ENCODE measurements at regions not wholly inside any gene's neighbourhood (a gene's known extent, or its start where the extent isn't known, plus 50 kb on each side); places are given as distances from the start of the nearest gene placed in this dataset.

DNA sequence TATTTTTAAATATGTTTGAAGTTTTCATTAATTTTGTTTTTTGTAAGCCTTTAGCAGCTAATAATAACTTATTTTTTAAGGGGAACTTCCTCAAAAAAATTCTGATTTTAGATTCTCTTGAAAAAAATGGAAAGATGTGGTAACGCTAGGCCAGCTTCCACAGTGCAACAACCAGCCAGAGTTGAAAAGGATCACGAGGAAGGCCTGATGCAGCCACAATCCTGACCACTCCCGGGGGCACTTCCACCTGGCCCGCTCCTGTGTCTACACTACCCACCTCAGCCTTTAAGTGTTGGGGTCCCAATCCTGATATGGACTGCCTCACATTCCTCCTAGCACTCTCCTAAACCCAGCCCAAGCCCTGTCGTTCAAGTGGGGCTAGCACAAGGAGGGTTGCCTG, 101.1 kb downstream of the TMEM17 start:
- Histone ChIP-seq H3K4ac (ENCODE audit: low read depth, low read length) (no peak overlapping the region), H3K9ac (ENCODE audit: low read length) (no peak overlapping the region), H2BK120ac (ENCODE audit: low read depth, low read length) (no peak overlapping the region), H4K5ac (ENCODE audit: low read length) (no peak overlapping the region), H4K8ac (ENCODE audit: low read depth, low read length) (no peak overlapping the region), H3K36me3 (ENCODE audit: control insufficient read depth, insufficient read depth, low read length) (no peaks in the 10 kb centered on the region), H3K23ac (ENCODE audit: low read length) (no peak overlapping the region), H3K27ac (ENCODE audit: low read depth, low read length) (no peak overlapping the region), H3K79me2 (ENCODE audit: control insufficient read depth, insufficient read depth, low read length) (no peaks in the 10 kb centered on the region), H3K56ac (ENCODE audit: low read length) (no peak overlapping the region), H3K4me3 (ENCODE audit: low read length) (no peak overlapping the region), H3K4me1 (ENCODE audit: control insufficient read depth, low read depth, low read length) (no peaks in the 10 kb centered on the region), H3K79me1 (ENCODE audit: low read length) (no peaks in the 10 kb centered on the region), H3K18ac (ENCODE audit: low read length) (no peak overlapping the region), H2BK5ac (ENCODE audit: low read length) (no peak overlapping the region), H3K4me2 (ENCODE audit: low read length) (no peak overlapping the region), H2BK15ac (replicated peaks; ENCODE audit: low read depth) (no peak overlapping the region), H3K27me3 (ENCODE audit: insufficient read depth, low read length, poor library complexity) (no peaks in the 10 kb centered on the region), H2AK5ac (ENCODE audit: low read length) (no peak overlapping the region)
- no CpG with 5 or more reads among the region's 5 CpGs for WGBS (ENCODE audit: extremely low coverage, insufficient coverage, low lambda C conversion rate)
- DNase-seq = no peak

DNA sequence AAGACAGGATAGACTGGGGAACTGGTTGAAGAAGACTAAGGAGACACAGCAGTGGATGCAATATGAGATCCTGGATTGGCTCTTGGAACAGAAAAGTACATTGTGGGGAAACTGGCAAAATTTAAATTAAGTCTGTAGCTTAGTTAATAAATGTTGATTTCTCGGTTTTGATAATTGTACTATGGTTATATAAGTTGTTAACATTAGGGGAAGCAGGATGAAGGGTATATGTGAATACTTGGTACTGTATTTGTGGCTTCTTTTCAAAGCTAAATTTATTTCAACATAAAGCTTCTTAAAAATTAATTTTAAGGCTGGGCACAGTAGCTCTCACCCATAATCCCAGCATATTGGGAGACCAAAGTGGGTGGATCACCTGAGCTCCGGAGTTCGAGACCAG, 103.8 kb downstream of the TMEM17 start:
- no peak overlapping the region for H3K18ac ChIP-seq (ENCODE audit: low read length)
- no peak for DNase-seq
- H2BK15ac ChIP-seq (replicated peaks; ENCODE audit: low read depth) = no peak overlapping the region
- H2BK120ac ChIP-seq (ENCODE audit: low read depth, low read length) = no peak overlapping the region
- no peak overlapping the region for H3K9ac ChIP-seq (ENCODE audit: low read length)
- H3K79me2 ChIP-seq (ENCODE audit: control insufficient read depth, insufficient read depth, low read length) = no peaks in the 10 kb centered on the region
- no peaks in the 10 kb centered on the region for H3K79me1 ChIP-seq (ENCODE audit: low read length)
- no peak overlapping the region for H3K56ac ChIP-seq (ENCODE audit: low read length)
- no peak overlapping the region for H3K4ac ChIP-seq (ENCODE audit: low read depth, low read length)
- H4K8ac ChIP-seq (ENCODE audit: low read depth, low read length) = no peak overlapping the region
- H3K27me3 ChIP-seq (ENCODE audit: insufficient read depth, low read length, poor library complexity) = no peaks in the 10 kb centered on the region
- no peak overlapping the region for H4K5ac ChIP-seq (ENCODE audit: low read length)
- no peak overlapping the region for H3K23ac ChIP-seq (ENCODE audit: low read length)
- H3K4me1 ChIP-seq (ENCODE audit: control insufficient read depth, low read depth, low read length) = no peaks in the 10 kb centered on the region
- no peak overlapping the region for H3K27ac ChIP-seq (ENCODE audit: low read depth, low read length)
- H3K4me2 ChIP-seq (ENCODE audit: low read length) = no peak overlapping the region
- H3K4me3 ChIP-seq (ENCODE audit: low read length) = no peak overlapping the region
- H3K36me3 ChIP-seq (ENCODE audit: control insufficient read depth, insufficient read depth, low read length) = no peaks in the 10 kb centered on the region
- WGBS (ENCODE audit: extremely low coverage, insufficient coverage, low lambda C conversion rate) = no CpG with 5 or more reads among the region's 3 CpGs
- no peak overlapping the region for H2BK5ac ChIP-seq (ENCODE audit: low read length)
- no peak overlapping the region for H2AK5ac ChIP-seq (ENCODE audit: low read length)

DNA sequence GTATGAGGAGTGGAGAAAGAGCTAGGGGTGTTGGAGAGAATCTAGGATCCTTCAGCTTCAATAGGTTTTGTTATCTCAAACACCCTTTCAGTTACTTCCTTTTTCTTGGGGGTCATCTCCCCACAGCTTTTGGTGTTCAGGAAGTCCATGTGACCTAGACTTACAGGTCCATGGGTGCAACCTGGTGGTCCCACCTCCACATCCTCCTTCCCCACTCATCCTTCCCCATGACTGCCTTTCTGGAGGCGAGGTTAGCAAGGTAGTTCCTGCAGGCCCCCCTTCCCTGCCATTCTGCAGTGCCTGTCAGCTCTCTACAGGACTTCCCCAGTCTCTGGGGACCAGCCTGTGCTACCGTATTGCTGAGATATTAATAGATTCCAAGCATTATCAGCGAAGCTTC, 107.6 kb downstream of the TMEM17 start:
- H3K79me1 ChIP-seq (ENCODE audit: low read length) = no peaks in the 10 kb centered on the region
- no peak for DNase-seq
- no CpG with 5 or more reads among the region's 3 CpGs for WGBS (ENCODE audit: extremely low coverage, insufficient coverage, low lambda C conversion rate)

DNA sequence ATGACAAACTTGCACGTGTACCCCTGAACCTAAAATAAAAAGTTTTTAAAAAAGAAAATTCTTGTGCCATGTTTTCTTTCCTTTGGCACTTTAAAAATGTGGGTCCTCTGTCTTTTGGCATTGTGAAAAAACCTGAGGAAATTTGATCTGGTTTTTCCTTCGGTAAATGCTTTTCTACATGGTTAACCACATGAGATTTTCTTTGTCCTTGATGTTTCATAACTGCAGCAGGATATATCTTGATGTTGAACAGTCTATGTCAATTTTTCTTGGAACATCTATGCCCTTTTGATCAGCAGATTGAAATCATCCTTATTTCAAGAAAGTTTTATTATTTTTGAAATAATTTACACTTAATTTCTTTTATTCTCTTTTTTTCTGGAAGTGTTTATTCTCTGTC, 109.1 kb downstream of the TMEM17 start:
- no peaks in the 10 kb centered on the region for H3K4me1 ChIP-seq (ENCODE audit: control insufficient read depth, low read depth, low read length)
- no peak overlapping the region for H3K4me2 ChIP-seq (ENCODE audit: low read length)
- no peak overlapping the region for H3K27ac ChIP-seq (ENCODE audit: low read depth, low read length)
- H2AK5ac ChIP-seq (ENCODE audit: low read length) = no peak overlapping the region
- no peak overlapping the region for H3K18ac ChIP-seq (ENCODE audit: low read length)
- no peak overlapping the region for H3K4me3 ChIP-seq (ENCODE audit: low read length)
- no peak overlapping the region for H2BK15ac ChIP-seq (replicated peaks; ENCODE audit: low read depth)
- no peaks in the 10 kb centered on the region for H3K79me2 ChIP-seq (ENCODE audit: control insufficient read depth, insufficient read depth, low read length)
- WGBS (ENCODE audit: extremely low coverage, insufficient coverage, low lambda C conversion rate) = no CpG with 5 or more reads among the region's 2 CpGs
- no peak overlapping the region for H4K5ac ChIP-seq (ENCODE audit: low read length)
- H3K79me1 ChIP-seq (ENCODE audit: low read length) = no peaks in the 10 kb centered on the region
- H3K23ac ChIP-seq (ENCODE audit: low read length) = no peak overlapping the region
- H2BK5ac ChIP-seq (ENCODE audit: low read length) = no peak overlapping the region
- no peak overlapping the region for H2BK120ac ChIP-seq (ENCODE audit: low read depth, low read length)
- no peaks in the 10 kb centered on the region for H3K36me3 ChIP-seq (ENCODE audit: control insufficient read depth, insufficient read depth, low read length)
- no peak for DNase-seq
- H3K9ac ChIP-seq (ENCODE audit: low read length) = no peak overlapping the region
- H3K27me3 ChIP-seq (ENCODE audit: insufficient read depth, low read length, poor library complexity) = no peaks in the 10 kb centered on the region
- H4K8ac ChIP-seq (ENCODE audit: low read depth, low read length) = no peak overlapping the region
- no peak overlapping the region for H3K4ac ChIP-seq (ENCODE audit: low read depth, low read length)
- no peak overlapping the region for H3K56ac ChIP-seq (ENCODE audit: low read length)

More for the DNA sequence above, 107.6 kb downstream of the TMEM17 start:
- Histone ChIP-seq H3K18ac (ENCODE audit: low read length) (no peak overlapping the region), H3K4me1 (ENCODE audit: control insufficient read depth, low read depth, low read length) (no peaks in the 10 kb centered on the region), H3K79me2 (ENCODE audit: control insufficient read depth, insufficient read depth, low read length) (no peaks in the 10 kb centered on the region), H3K4me3 (ENCODE audit: low read length) (no peak overlapping the region), H3K4ac (ENCODE audit: low read depth, low read length) (no peak overlapping the region), H2AK5ac (ENCODE audit: low read length) (no peak overlapping the region), H4K5ac (ENCODE audit: low read length) (no peak overlapping the region), H3K56ac (ENCODE audit: low read length) (no peak overlapping the region), H2BK120ac (ENCODE audit: low read depth, low read length) (no peak overlapping the region), H2BK5ac (ENCODE audit: low read length) (no peak overlapping the region), H4K8ac (ENCODE audit: low read depth, low read length) (no peak overlapping the region), H3K27me3 (ENCODE audit: insufficient read depth, low read length, poor library complexity) (no peaks in the 10 kb centered on the region), H3K9ac (ENCODE audit: low read length) (no peak overlapping the region), H3K23ac (ENCODE audit: low read length) (no peak overlapping the region), H2BK15ac (replicated peaks; ENCODE audit: low read depth) (no peak overlapping the region), H3K27ac (ENCODE audit: low read depth, low read length) (no peak overlapping the region), H3K4me2 (ENCODE audit: low read length) (no peak overlapping the region), H3K36me3 (ENCODE audit: control insufficient read depth, insufficient read depth, low read length) (no peaks in the 10 kb centered on the region)

DNA sequence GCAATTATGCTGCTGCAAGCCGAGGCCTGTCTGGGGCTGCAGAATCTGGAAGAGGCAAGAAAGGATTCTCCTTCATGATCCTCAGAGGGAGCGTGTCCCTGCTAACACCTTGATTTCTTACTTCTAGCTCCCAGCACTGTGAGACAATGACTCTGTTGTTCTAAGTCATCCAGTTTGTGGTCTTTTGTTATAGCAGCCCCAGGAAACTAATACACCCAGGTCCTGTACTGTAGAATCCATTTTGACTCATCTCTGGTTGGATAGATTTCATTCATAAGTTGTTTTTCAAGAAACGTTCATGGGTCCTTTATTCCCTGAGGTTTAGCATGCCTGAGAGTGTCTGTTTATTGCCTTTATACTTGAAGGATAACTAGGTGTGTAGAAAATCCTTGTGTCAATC, 112.7 kb downstream of the TMEM17 start:
- Histone ChIP-seq H2BK120ac (ENCODE audit: low read depth, low read length) (no peak overlapping the region), H4K8ac (ENCODE audit: low read depth, low read length) (no peak overlapping the region), H3K23ac (ENCODE audit: low read length) (no peak overlapping the region), H3K4me1 (ENCODE audit: control insufficient read depth, low read depth, low read length) (no peaks in the 10 kb centered on the region), H3K18ac (ENCODE audit: low read length) (no peak overlapping the region), H4K5ac (ENCODE audit: low read length) (no peak overlapping the region), H2BK5ac (ENCODE audit: low read length) (no peak overlapping the region), H3K4ac (ENCODE audit: low read depth, low read length) (no peak overlapping the region), H2AK5ac (ENCODE audit: low read length) (no peak overlapping the region), H3K79me2 (ENCODE audit: control insufficient read depth, insufficient read depth, low read length) (no peaks in the 10 kb centered on the region), H3K36me3 (ENCODE audit: control insufficient read depth, insufficient read depth, low read length) (no peaks in the 10 kb centered on the region), H3K27me3 (ENCODE audit: insufficient read depth, low read length, poor library complexity) (no peaks in the 10 kb centered on the region), H2BK15ac (replicated peaks; ENCODE audit: low read depth) (no peak overlapping the region), H3K9ac (ENCODE audit: low read length) (no peak overlapping the region), H3K27ac (ENCODE audit: low read depth, low read length) (no peak overlapping the region), H3K56ac (ENCODE audit: low read length) (no peak overlapping the region), H3K4me3 (ENCODE audit: low read length) (no peak overlapping the region), H3K4me2 (ENCODE audit: low read length) (no peak overlapping the region), H3K79me1 (ENCODE audit: low read length) (no peaks in the 10 kb centered on the region)
- WGBS (ENCODE audit: extremely low coverage, insufficient coverage, low lambda C conversion rate) = no CpG with 5 or more reads among the region's 3 CpGs
- DNase-seq = no peak

DNA sequence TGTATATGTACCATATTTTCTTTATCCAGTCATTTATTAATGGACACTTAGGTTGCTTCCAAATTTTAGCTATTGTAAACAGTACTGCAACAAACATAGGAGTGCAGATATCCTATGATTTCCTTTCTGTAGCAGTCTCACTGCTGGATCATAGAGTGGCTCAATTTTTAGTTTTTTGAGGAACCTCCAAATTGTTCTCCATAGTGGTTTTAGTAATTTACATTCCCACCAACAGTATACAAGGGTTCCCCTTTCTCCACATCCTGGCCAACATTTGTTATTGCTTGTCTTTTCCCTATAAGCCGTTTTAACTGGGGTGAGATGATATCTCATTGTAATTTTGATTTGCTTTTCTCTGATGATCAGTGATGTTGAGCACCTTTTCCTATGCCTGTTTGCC, 114.3 kb downstream of the TMEM17 start:
- H4K8ac ChIP-seq (ENCODE audit: low read depth, low read length) = no peak overlapping the region
- H3K4me1 ChIP-seq (ENCODE audit: control insufficient read depth, low read depth, low read length) = no peaks in the 10 kb centered on the region
- no peak overlapping the region for H3K23ac ChIP-seq (ENCODE audit: low read length)
- no peaks in the 10 kb centered on the region for H3K79me1 ChIP-seq (ENCODE audit: low read length)
- H3K4ac ChIP-seq (ENCODE audit: low read depth, low read length) = no peak overlapping the region
- H3K9ac ChIP-seq (ENCODE audit: low read length) = no peak overlapping the region
- H3K18ac ChIP-seq (ENCODE audit: low read length) = no peak overlapping the region
- no peak overlapping the region for H3K56ac ChIP-seq (ENCODE audit: low read length)
- H2BK5ac ChIP-seq (ENCODE audit: low read length) = no peak overlapping the region
- H3K27me3 ChIP-seq (ENCODE audit: insufficient read depth, low read length, poor library complexity) = no peaks in the 10 kb centered on the region
- DNase-seq = no peak
- H2BK15ac ChIP-seq (replicated peaks; ENCODE audit: low read depth) = no peak overlapping the region
- no CpG with 5 or more reads among the region's 1 CpG for WGBS (ENCODE audit: extremely low coverage, insufficient coverage, low lambda C conversion rate)
- H3K4me3 ChIP-seq (ENCODE audit: low read length) = no peak overlapping the region
- no peak overlapping the region for H2BK120ac ChIP-seq (ENCODE audit: low read depth, low read length)
- H4K5ac ChIP-seq (ENCODE audit: low read length) = no peak overlapping the region
- H3K27ac ChIP-seq (ENCODE audit: low read depth, low read length) = no peak overlapping the region
- H3K4me2 ChIP-seq (ENCODE audit: low read length) = no peak overlapping the region
- H3K79me2 ChIP-seq (ENCODE audit: control insufficient read depth, insufficient read depth, low read length) = no peaks in the 10 kb centered on the region
- no peak overlapping the region for H2AK5ac ChIP-seq (ENCODE audit: low read length)
- H3K36me3 ChIP-seq (ENCODE audit: control insufficient read depth, insufficient read depth, low read length) = no peaks in the 10 kb centered on the region
